Fibroblast of lung (primary cell): ENCODE measurements at regions not wholly inside any gene's neighbourhood (a gene's known extent, or its start where the extent isn't known, plus 50 kb on each side); places are given as distances from the start of the nearest gene placed in this dataset.
A peak's percentile ranks its signal among the peaks of the same experiment; 100 is the strongest.

Source experiments
- DNase-seq, 2 donors: peaks; one replicate each; pipeline versions ENCODE4 v3.0.0 to v3.0.0-alpha.2; 2010; ENCODE audit warnings: low read depth in 2 of 2
- H2AFZ ChIP-seq: 2 replicates; pipeline ENCODE4 v1.5.1; 2012; ENCODE audit warnings: low read length, control low read depth, inconsistent platforms
- H3K27ac ChIP-seq: 2 replicates; pipeline ENCODE4 v1.5.1; 2011; ENCODE audit warnings: low read length, control low read depth; ENCODE audit not compliant: insufficient read depth
- H3K27me3 ChIP-seq: 2 replicates; pipeline ENCODE4 v1.5.1; 2011; ENCODE audit warnings: mild to moderate bottlenecking, low read length; ENCODE audit not compliant: control insufficient read depth, insufficient read depth
- H3K36me3 ChIP-seq: 2 replicates; pipeline ENCODE4 v1.5.1; 2011; ENCODE audit warnings: low read length; ENCODE audit not compliant: control insufficient read depth, insufficient read depth
- H3K4me1 ChIP-seq: 2 replicates; pipeline ENCODE4 v1.5.1; 2011; ENCODE audit warnings: low read length; ENCODE audit not compliant: control insufficient read depth, insufficient read depth; ENCODE audit errors: extremely low read depth
- H3K4me2 ChIP-seq: 2 replicates; pipeline ENCODE4 v1.5.1; 2011; ENCODE audit warnings: low read length, control low read depth; ENCODE audit not compliant: insufficient read depth; ENCODE audit errors: extremely low read depth
- H3K4me3 ChIP-seq, 4 experiments: fragments of 200-600 bp in 1 of 4; sonication (generic) in 1 of 4; replicated peaks in 1 of 4; 2 replicates each; pipeline ENCODE4 v1.5.1; 2011 to 2016; ENCODE audit warnings: low read length in 4 of 4, low read depth in 3 of 4, mild to moderate bottlenecking in 3 of 4, control low read depth in 2 of 4, inconsistent platforms in 1 of 4, mixed read lengths in 1 of 4; ENCODE audit not compliant: insufficient read depth in 1 of 4; ENCODE audit errors: control extremely low read depth in 1 of 4
- H3K79me2 ChIP-seq: 2 replicates; pipeline ENCODE4 v1.5.1; 2012; ENCODE audit warnings: mild to moderate bottlenecking, low read length, inconsistent platforms; ENCODE audit not compliant: control insufficient read depth, insufficient read depth
- H3K9ac ChIP-seq: 2 replicates; pipeline ENCODE4 v1.5.1; 2011; ENCODE audit warnings: mild to moderate bottlenecking, low read length, control low read depth; ENCODE audit not compliant: insufficient read depth
- H3K9me3 ChIP-seq: 2 replicates; pipeline ENCODE4 v1.5.1; 2012; ENCODE audit warnings: low read depth, low read length; ENCODE audit not compliant: control insufficient read depth, insufficient read depth
- H4K20me1 ChIP-seq: 2 replicates; pipeline ENCODE4 v1.5.1; 2011; ENCODE audit warnings: low read length; ENCODE audit not compliant: control insufficient read depth, insufficient read depth; ENCODE audit errors: extremely low read depth
- EZH2 ChIP-seq: IDR thresholded peaks from 2 replicates; pipeline ENCODE4 v1.5.1; 2012; ENCODE audit warnings: low read length, control low read depth, mild to moderate bottlenecking; ENCODE audit errors: missing control alignments
- TF ChIP-seq, protein P1 (sequence below), 2 donors: IDR thresholded peaks in 1 of 2; conservative IDR thresholded peaks in 1 of 2; 1 replicate in 1 of 2; 2 replicates in 1 of 2; pipeline ENCODE4 v1.5.1; 2011 to 2012; ENCODE audit warnings: low read length in 2 of 2, control low read depth in 1 of 2, inconsistent platforms in 1 of 2, low read depth in 1 of 2, mild to moderate bottlenecking in 1 of 2

DNA sequence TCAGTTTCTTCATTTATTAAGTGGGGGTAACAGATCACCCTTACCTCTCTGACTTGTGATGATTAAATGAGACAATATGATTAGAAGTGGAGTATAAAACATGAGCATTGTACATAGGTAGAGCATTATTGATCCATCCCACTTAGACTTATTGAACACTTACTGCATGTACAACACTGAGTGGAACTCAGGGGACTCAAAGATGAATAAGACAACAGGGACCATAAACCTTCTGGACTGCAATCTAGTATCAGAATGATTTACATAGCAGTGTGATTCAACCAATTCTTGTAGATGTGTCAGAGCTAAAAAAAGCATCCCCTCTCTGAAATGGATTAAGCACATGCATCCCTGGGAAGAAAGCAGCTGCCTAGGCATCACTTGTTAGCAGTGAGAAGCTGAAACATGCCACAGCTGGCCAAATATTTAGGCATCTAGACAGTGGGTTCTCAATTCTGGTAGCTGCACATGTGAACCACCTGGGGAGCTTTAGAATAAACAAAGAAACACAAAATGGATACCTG lies 111.5 kb downstream of the CYRIA start:
- H3K27me3 ChIP-seq, result no peaks in the 10 kb centered on the region
- H4K20me1 ChIP-seq, result no peaks in the 10 kb centered on the region
- TF ChIP-seq EZH2, result no peak
- TF ChIP-seq, protein P1, sequence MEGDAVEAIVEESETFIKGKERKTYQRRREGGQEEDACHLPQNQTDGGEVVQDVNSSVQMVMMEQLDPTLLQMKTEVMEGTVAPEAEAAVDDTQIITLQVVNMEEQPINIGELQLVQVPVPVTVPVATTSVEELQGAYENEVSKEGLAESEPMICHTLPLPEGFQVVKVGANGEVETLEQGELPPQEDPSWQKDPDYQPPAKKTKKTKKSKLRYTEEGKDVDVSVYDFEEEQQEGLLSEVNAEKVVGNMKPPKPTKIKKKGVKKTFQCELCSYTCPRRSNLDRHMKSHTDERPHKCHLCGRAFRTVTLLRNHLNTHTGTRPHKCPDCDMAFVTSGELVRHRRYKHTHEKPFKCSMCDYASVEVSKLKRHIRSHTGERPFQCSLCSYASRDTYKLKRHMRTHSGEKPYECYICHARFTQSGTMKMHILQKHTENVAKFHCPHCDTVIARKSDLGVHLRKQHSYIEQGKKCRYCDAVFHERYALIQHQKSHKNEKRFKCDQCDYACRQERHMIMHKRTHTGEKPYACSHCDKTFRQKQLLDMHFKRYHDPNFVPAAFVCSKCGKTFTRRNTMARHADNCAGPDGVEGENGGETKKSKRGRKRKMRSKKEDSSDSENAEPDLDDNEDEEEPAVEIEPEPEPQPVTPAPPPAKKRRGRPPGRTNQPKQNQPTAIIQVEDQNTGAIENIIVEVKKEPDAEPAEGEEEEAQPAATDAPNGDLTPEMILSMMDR (conservative IDR thresholded peaks at IDR 0.05 in 1 of 2, IDR thresholded peaks at IDR 0.05 in 1 of 2; ENCODE audit: low read depth in 1 of 2, low read length in 2 of 2), result no peak
- H3K27ac ChIP-seq, result no peak overlapping the region
- no peak for DNase-seq
- H3K4me1 ChIP-seq, result no peaks in the 10 kb centered on the region
- no peaks in the 10 kb centered on the region for H3K79me2 ChIP-seq
- H3K9me3 ChIP-seq, result no peaks in the 10 kb centered on the region
- no peak overlapping the region for H3K4me3 ChIP-seq
- no peak overlapping the region for H3K9ac ChIP-seq
- H3K36me3 ChIP-seq, result no peaks in the 10 kb centered on the region
- no peak overlapping the region for H3K4me2 ChIP-seq
- no peak overlapping the region for H2AFZ ChIP-seq

DNA sequence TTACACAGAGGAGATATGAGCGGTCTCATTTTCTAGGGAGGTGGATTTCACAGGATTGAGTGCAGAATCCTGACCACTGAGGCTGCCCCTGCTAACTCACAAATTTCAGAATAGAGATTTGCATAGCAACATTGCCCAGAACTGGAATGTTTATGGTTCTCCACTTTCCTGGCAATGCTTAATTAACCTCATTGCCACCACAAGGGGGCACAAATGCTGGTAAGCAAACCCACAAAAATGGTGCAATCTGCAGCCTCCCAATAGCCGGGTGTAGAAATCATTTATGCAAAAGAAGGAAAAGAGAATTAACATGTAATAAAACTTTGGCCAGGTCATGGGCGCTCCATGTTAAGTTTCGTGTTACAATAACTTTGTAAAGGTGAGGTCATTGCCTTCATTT lies 112.4 kb downstream of the CYRIA start:
- DNase-seq, result peak; percentile 15 to 52
- H3K4me2 ChIP-seq, result no peak overlapping the region
- no peaks in the 10 kb centered on the region for H3K36me3 ChIP-seq
- H2AFZ ChIP-seq, result no peak overlapping the region
- no peaks in the 10 kb centered on the region for H3K79me2 ChIP-seq
- H3K4me1 ChIP-seq, result no peaks in the 10 kb centered on the region
- H3K4me3 ChIP-seq, result no peak overlapping the region
- H3K27me3 ChIP-seq, result no peaks in the 10 kb centered on the region
- H3K27ac ChIP-seq, result no peak overlapping the region
- H3K9ac ChIP-seq, result no peak overlapping the region
- no peak for TF ChIP-seq EZH2
- TF ChIP-seq, protein P1 (conservative IDR thresholded peaks at IDR 0.05 in 1 of 2, IDR thresholded peaks at IDR 0.05 in 1 of 2; ENCODE audit: low read depth in 1 of 2, low read length in 2 of 2), result peak; percentile 51 to 66
- no peaks in the 10 kb centered on the region for H4K20me1 ChIP-seq
- H3K9me3 ChIP-seq, result no peaks in the 10 kb centered on the region

DNA sequence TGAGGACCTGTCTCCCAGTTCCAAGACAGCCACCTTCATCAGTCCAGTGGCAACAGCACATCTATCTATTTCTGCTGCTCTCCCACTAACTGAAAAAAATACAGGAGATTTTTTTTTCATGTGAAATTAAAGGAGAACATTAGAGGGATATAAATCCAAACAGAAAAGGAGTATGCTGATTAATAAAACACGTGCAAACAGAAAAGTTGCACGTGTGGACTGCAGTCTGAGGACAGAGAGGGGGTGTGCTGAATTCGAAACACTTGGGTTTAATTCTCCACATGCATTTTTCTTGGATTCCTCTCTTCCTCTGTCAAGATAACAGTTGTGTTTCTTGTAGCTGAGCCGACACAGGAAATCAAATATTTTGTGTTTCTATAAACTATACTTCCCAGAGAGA lies 113.4 kb downstream of the CYRIA start:
- Histone ChIP-seq H3K27ac (no peak overlapping the region), H2AFZ (no peak overlapping the region), H3K4me3 (no peak overlapping the region), H3K4me2 (no peak overlapping the region), H3K9ac (no peak overlapping the region), H3K36me3 (no peaks in the 10 kb centered on the region), H3K4me1 (no peaks in the 10 kb centered on the region), H3K27me3 (no peaks in the 10 kb centered on the region), H3K9me3 (no peaks in the 10 kb centered on the region), H3K79me2 (no peaks in the 10 kb centered on the region), H4K20me1 (no peaks in the 10 kb centered on the region)
- TF ChIP-seq, protein P1 (conservative IDR thresholded peaks at IDR 0.05 in 1 of 2, IDR thresholded peaks at IDR 0.05 in 1 of 2; ENCODE audit: low read depth in 1 of 2, low read length in 2 of 2), result no peak
- TF ChIP-seq EZH2, result no peak
- no peak for DNase-seq
